SU-DHL-6 (cell line): ENCODE measurements at regions not wholly inside any gene's neighbourhood (a gene's known extent, or its start where the extent isn't known, plus 50 kb on each side); places are given as distances from the start of the nearest gene placed in this dataset.

Experiments used
- H2AFZ ChIP-seq: fragments of 200-600 bp; sonication (generic); 2 replicates; pipeline ENCODE4 v1.6.1; 2014; ENCODE audit warnings: low read depth, mild to moderate bottlenecking, moderate library complexity, mixed read lengths, antibody characterized with exemption, low read length; ENCODE audit not compliant: severe bottlenecking
- H3F3A ChIP-seq: fragments of 200-600 bp; shearing (Covaris generic); 2 replicates; pipeline ENCODE4 v1.6.0; 2016; ENCODE audit warnings: antibody characterized with exemption, mild to moderate bottlenecking; ENCODE audit not compliant: insufficient read depth
- H3K27ac ChIP-seq: fragments of 200-600 bp; sonication (generic); 2 replicates; pipeline ENCODE4 v1.5.1; 2016; ENCODE audit warnings: low read depth, mild to moderate bottlenecking, low read length, moderate library complexity, mixed read lengths
- H3K27me3 ChIP-seq: fragments of 200-600 bp; sonication (generic), shearing (Covaris generic); 2 replicates; pipeline ENCODE4 v1.6.0; 2014; ENCODE audit warnings: mild to moderate bottlenecking, low read length
- H3K36me3 ChIP-seq: fragments of 200-600 bp; sonication (generic); 2 replicates; pipeline ENCODE4 v1.6.1; 2014; ENCODE audit warnings: mild to moderate bottlenecking, low read length, mixed read lengths
- H3K4me2 ChIP-seq: fragments of 300-600, 200-600 bp; shearing (Covaris generic), sonication (generic); 2 replicates; pipeline ENCODE4 v1.6.0; 2014; ENCODE audit warnings: low read length, low read depth, mild to moderate bottlenecking; ENCODE audit not compliant: poor library complexity, severe bottlenecking
- H3K4me3 ChIP-seq: fragments of 200-600 bp; sonication (generic); 2 replicates; pipeline ENCODE4 v1.5.1; 2014; ENCODE audit warnings: antibody characterized with exemption, low read length, mild to moderate bottlenecking, mixed read lengths; ENCODE audit not compliant: insufficient read depth, poor library complexity, severe bottlenecking
- H3K79me2 ChIP-seq: fragments of 200-600 bp; sonication (generic); 2 replicates; pipeline ENCODE4 v1.6.1; 2014; ENCODE audit warnings: mild to moderate bottlenecking, low read length, moderate library complexity; ENCODE audit not compliant: insufficient read depth
- H3K9ac ChIP-seq: fragments of 200-600 bp; sonication (generic); 2 replicates; pipeline ENCODE4 v1.7.0; 2014; ENCODE audit warnings: mild to moderate bottlenecking, low read length
- H3K9me2 ChIP-seq: fragments of 200-600 bp; sonication (generic); replicated peaks from 2 replicates; pipeline ENCODE4 v1.6.1; 2014; ENCODE audit warnings: low read length; ENCODE audit not compliant: insufficient read depth
- H3K9me3 ChIP-seq: fragments of 200-600 bp; sonication (generic); 2 replicates; pipeline ENCODE4 v1.6.1; 2014; ENCODE audit warnings: low read length, mixed read lengths; ENCODE audit not compliant: insufficient read depth
- H4K20me1 ChIP-seq: fragments of 200-600 bp; sonication (generic); 2 replicates; pipeline ENCODE4 v1.6.1; 2014; ENCODE audit warnings: low read depth, mild to moderate bottlenecking, antibody characterized with exemption, low read length, moderate library complexity, mixed read lengths
- EZH2phosphoT487 ChIP-seq: fragments of 200-600 bp; sonication (generic), shearing (Covaris generic); conservative IDR thresholded peaks from 2 replicates; pipeline ENCODE4 v1.6.1; 2018; ENCODE audit warnings: mild to moderate bottlenecking, antibody characterized with exemption, low read length, moderate library complexity, mixed read lengths
- TF ChIP-seq, protein P1 (sequence below): fragments of 200-600 bp; sonication (generic); IDR thresholded peaks from one replicate; pipeline ENCODE4 v1.5.1; 2017; ENCODE audit warnings: antibody characterized with exemption, mild to moderate bottlenecking, low read length, moderate library complexity; ENCODE audit not compliant: insufficient read depth, poor library complexity, severe bottlenecking

DNA sequence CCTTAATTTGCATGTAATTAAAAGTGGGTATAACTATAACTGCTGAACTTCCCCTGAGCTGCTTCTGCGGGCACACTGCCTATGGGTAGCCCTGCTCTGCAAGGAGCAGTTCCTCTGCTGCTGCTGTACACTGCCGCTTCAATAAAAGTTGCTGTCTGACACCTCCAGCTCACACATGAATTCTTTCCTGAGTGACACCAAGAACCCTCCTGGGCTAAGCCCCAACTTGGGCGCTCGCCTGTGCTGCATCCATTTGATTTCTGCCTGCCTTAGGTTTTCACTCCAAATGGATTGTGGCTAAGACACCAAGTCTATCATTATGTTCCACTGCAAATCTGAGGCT, 215.7 kb downstream of the ANAPC1 start:
- Histone ChIP-seq H3K9me2 (no peaks in the 10 kb centered on the region), H2AFZ (no peak overlapping the region), H4K20me1 (no peaks in the 10 kb centered on the region), H3K4me2 (no peak overlapping the region), H3K79me2 (no peaks in the 10 kb centered on the region), H3K36me3 (no peaks in the 10 kb centered on the region), H3F3A (peaks cover 8% of the 10 kb centered on the region), H3K9ac (no peak overlapping the region), H3K9me3 (no peaks in the 10 kb centered on the region; the same call in 1 of the 2 replicates), H3K27ac (no peak overlapping the region), H3K27me3 (no peaks in the 10 kb centered on the region), H3K4me3 (no peak overlapping the region)
- TF ChIP-seq, protein P1, sequence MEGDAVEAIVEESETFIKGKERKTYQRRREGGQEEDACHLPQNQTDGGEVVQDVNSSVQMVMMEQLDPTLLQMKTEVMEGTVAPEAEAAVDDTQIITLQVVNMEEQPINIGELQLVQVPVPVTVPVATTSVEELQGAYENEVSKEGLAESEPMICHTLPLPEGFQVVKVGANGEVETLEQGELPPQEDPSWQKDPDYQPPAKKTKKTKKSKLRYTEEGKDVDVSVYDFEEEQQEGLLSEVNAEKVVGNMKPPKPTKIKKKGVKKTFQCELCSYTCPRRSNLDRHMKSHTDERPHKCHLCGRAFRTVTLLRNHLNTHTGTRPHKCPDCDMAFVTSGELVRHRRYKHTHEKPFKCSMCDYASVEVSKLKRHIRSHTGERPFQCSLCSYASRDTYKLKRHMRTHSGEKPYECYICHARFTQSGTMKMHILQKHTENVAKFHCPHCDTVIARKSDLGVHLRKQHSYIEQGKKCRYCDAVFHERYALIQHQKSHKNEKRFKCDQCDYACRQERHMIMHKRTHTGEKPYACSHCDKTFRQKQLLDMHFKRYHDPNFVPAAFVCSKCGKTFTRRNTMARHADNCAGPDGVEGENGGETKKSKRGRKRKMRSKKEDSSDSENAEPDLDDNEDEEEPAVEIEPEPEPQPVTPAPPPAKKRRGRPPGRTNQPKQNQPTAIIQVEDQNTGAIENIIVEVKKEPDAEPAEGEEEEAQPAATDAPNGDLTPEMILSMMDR = no peak
- no peak for TF ChIP-seq EZH2phosphoT487

DNA sequence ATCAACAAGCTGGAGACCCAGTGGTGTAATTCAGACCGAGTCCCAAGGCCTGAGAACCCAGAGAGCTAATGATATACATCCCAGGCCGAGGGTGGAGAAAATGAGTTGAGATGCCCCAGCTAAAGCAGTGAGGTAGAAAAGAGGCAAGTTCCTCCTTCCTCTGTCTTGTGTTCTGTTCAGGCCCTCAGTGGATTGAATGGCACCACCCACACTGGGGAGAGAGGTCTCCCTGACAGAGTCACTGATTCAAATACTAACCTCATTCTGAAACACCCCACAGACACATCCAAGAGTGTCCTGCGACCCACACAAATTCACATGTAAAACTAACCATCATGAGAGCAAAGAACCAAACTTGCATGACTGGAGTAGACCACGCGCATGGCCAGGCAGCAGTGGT, 215.3 kb downstream of the ANAPC1 start:
- H3K9me3 ChIP-seq = no peaks in the 10 kb centered on the region; the same call in 1 of the 2 replicates
- H3K9me2 ChIP-seq = no peaks in the 10 kb centered on the region
- no peak overlapping the region for H2AFZ ChIP-seq
- peak overlapping the region; percentile 88; the same call in 1 of the 2 replicates for H3K27ac ChIP-seq
- TF ChIP-seq EZH2phosphoT487 = no peak
- TF ChIP-seq, protein P1 = no peak
- H3K9ac ChIP-seq = no peak overlapping the region
- H4K20me1 ChIP-seq = no peaks in the 10 kb centered on the region
- H3K4me2 ChIP-seq = no peak overlapping the region
- peaks cover 8% of the 10 kb centered on the region for H3F3A ChIP-seq
- H3K4me3 ChIP-seq = no peak overlapping the region
- H3K36me3 ChIP-seq = no peaks in the 10 kb centered on the region
- H3K79me2 ChIP-seq = no peaks in the 10 kb centered on the region
- H3K27me3 ChIP-seq = no peaks in the 10 kb centered on the region

DNA sequence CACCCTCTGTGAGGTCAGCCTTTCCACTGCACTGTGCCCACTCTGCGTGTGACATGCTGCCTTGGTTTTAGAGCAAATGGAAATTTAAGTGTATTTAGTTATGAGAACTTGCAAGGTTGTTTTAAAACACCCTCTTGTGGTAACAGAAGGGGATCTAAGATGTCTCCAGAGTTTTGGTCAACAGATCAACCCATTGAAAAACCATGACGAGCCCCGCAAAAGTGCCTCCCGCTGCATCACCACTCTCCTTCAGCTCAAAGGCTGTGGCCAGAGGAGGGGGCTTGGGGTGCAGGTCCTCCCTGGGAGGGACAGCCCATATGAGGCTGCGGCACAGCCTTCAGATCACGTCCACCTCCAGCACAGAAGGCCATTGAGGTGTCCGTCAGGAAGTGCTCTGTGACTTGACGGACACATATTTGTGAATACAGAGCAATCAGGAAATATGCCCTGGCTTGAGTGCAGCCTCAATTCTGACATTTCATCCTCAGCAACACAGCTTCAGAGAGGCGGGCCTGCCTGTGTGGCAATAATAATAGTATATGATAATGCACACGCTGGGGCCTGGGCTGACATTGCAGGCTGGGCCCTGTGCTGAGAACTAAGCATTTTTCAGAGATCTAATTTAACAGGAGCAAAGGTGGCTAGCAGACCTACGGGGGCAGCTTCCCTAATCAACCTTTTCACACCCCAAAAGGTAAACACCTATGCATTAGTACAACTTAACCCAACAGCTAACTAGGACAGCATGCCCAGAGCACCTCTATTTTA, 213.9 kb downstream of the ANAPC1 start:
- Histone ChIP-seq H3K9me3 (no peaks in the 10 kb centered on the region; the same call in 1 of the 2 replicates), H3K4me2 (peak overlapping the region; percentile 61), H3F3A (peaks cover 8% of the 10 kb centered on the region), H3K9ac (peak overlapping the region; percentile 15; the same call in 1 of the 2 replicates), H3K79me2 (no peaks in the 10 kb centered on the region), H3K4me3 (no peak overlapping the region), H2AFZ (no peak overlapping the region), H3K27ac (peak overlapping the region; percentile 88), H3K9me2 (no peaks in the 10 kb centered on the region), H4K20me1 (no peaks in the 10 kb centered on the region), H3K27me3 (no peaks in the 10 kb centered on the region), H3K36me3 (no peaks in the 10 kb centered on the region)
- TF ChIP-seq, protein P1 = no peak
